KOPT-K1 (cell line): ENCODE measurements at regions not wholly inside any gene's neighbourhood (a gene's known extent, or its start where the extent isn't known, plus 50 kb on each side); places are given as distances from the start of the nearest gene placed in this dataset.

Experiments
- H3K27ac ChIP-seq: fragments of 200-600 bp; sonication (generic); 2 replicates; pipeline ENCODE4 v1.5.1; 2016; ENCODE audit warnings: antibody characterized with exemption, mild to moderate bottlenecking, low read depth, low read length; ENCODE audit not compliant: poor library complexity, severe bottlenecking
- H3K36me3 ChIP-seq: fragments of 200-600 bp; sonication (generic); 2 replicates; pipeline ENCODE4 v1.5.1; 2017; ENCODE audit warnings: antibody characterized with exemption, mild to moderate bottlenecking, low read length, moderate library complexity; ENCODE audit not compliant: insufficient read depth
- H3K9me3 ChIP-seq: fragments of 200-600 bp; sonication (generic); 2 replicates; pipeline ENCODE4 v1.5.1; 2017; ENCODE audit warnings: antibody characterized with exemption, low read length, mild to moderate bottlenecking; ENCODE audit not compliant: insufficient read depth, poor library complexity, severe bottlenecking

- Histone ChIP-seq H3K9me3 (no peaks in the 10 kb centered on the region), H3K36me3 (no peaks in the 10 kb centered on the region), H3K27ac (no peak overlapping the region)
These were observed 754.7 kb upstream of the NRSN1 start for GRCh38 chr6:23371132-23371915.

GRCh38 chr6:23377830-23378229 lies 748.2 kb upstream of the NRSN1 start:
- no peaks in the 10 kb centered on the region for H3K36me3 ChIP-seq
- H3K27ac ChIP-seq, result no peak overlapping the region
- no peaks in the 10 kb centered on the region for H3K9me3 ChIP-seq

- H3K27ac ChIP-seq, result no peak overlapping the region
- H3K36me3 ChIP-seq, result no peaks in the 10 kb centered on the region
- H3K9me3 ChIP-seq, result no peaks in the 10 kb centered on the region
These were observed 745.5 kb upstream of the NRSN1 start for GRCh38 chr6:23380465-23380864.

- Histone ChIP-seq H3K27ac (no peak overlapping the region), H3K9me3 (no peaks in the 10 kb centered on the region), H3K36me3 (no peaks in the 10 kb centered on the region)
These were observed 737.8 kb upstream of the NRSN1 start for GRCh38 chr6:23388086-23388783.

GRCh38 chr6:23389386-23389785 lies 736.6 kb upstream of the NRSN1 start:
- Histone ChIP-seq H3K36me3 (no peaks in the 10 kb centered on the region), H3K9me3 (no peaks in the 10 kb centered on the region), H3K27ac (no peak overlapping the region)

- Histone ChIP-seq H3K27ac (no peak overlapping the region), H3K9me3 (no peaks in the 10 kb centered on the region), H3K36me3 (no peaks in the 10 kb centered on the region)
These were observed 735.8 kb upstream of the NRSN1 start for GRCh38 chr6:23390221-23390620.

- H3K9me3 ChIP-seq, result no peaks in the 10 kb centered on the region
- H3K27ac ChIP-seq, result no peak overlapping the region
- H3K36me3 ChIP-seq, result no peaks in the 10 kb centered on the region
These were observed 731.3 kb upstream of the NRSN1 start for GRCh38 chr6:23394681-23395080.

- Histone ChIP-seq H3K9me3 (no peaks in the 10 kb centered on the region), H3K36me3 (no peaks in the 10 kb centered on the region)
These were observed 730.6 kb upstream of the NRSN1 start for GRCh38 chr6:23395381-23395780.

GRCh38 chr6:23396949-23397348 lies 729.1 kb upstream of the NRSN1 start:
- Histone ChIP-seq H3K9me3 (no peaks in the 10 kb centered on the region), H3K36me3 (no peaks in the 10 kb centered on the region), H3K27ac (no peak overlapping the region)

More at GRCh38 chr6:23395381-23395780, 730.6 kb upstream of the NRSN1 start:
- no peak overlapping the region for H3K27ac ChIP-seq

GRCh38 chr6:23403460-23403859 lies 722.6 kb upstream of the NRSN1 start:
- no peak overlapping the region for H3K27ac ChIP-seq
- H3K9me3 ChIP-seq, result no peaks in the 10 kb centered on the region
- no peaks in the 10 kb centered on the region for H3K36me3 ChIP-seq

GRCh38 chr6:23409531-23409930 lies 716.5 kb upstream of the NRSN1 start:
- Histone ChIP-seq H3K36me3 (no peaks in the 10 kb centered on the region), H3K9me3 (no peaks in the 10 kb centered on the region), H3K27ac (no peak overlapping the region)

- no peak overlapping the region for H3K27ac ChIP-seq
- H3K9me3 ChIP-seq, result no peaks in the 10 kb centered on the region
- no peaks in the 10 kb centered on the region for H3K36me3 ChIP-seq
These were observed 715.6 kb upstream of the NRSN1 start for GRCh38 chr6:23410439-23410838.

- Histone ChIP-seq H3K27ac (no peak overlapping the region), H3K9me3 (no peaks in the 10 kb centered on the region)
These were observed 713.2 kb upstream of the NRSN1 start for GRCh38 chr6:23412770-23413169.

GRCh38 chr6:23413327-23414050 lies 712.5 kb upstream of the NRSN1 start:
- H3K36me3 ChIP-seq, result no peaks in the 10 kb centered on the region
- no peak overlapping the region for H3K27ac ChIP-seq
- no peaks in the 10 kb centered on the region for H3K9me3 ChIP-seq

More at GRCh38 chr6:23412770-23413169, 713.2 kb upstream of the NRSN1 start:
- no peaks in the 10 kb centered on the region for H3K36me3 ChIP-seq

GRCh38 chr6:23414051-23414445 lies 712.0 kb upstream of the NRSN1 start:
- Histone ChIP-seq H3K9me3 (no peaks in the 10 kb centered on the region), H3K36me3 (no peaks in the 10 kb centered on the region), H3K27ac (no peak overlapping the region)
